ENCODE measurements at regions not wholly inside any gene's neighbourhood (a gene's known extent, or its start where the extent isn't known, plus 50 kb on each side); places are given as distances from the start of the nearest gene placed in this dataset.

DNA sequence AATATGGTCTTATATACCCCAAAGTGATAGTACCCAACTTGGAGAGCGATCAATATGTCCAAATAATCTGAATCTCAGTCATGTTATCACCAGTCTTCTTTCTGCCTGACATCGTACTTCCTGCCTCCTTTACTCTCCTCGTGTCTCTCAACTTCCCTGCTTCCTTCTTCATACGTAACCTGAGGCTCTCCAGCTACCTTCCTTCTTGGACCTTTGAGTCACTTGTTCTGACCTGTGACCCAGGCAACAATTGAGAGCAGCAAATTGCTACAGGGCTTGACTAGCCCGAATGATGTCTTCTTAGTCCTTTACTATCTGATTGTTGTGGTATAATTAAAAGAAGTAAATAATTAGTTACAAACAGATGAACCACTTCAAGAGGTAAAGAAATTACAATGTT lies 145.9 kb upstream of the MBNL1 start (continued):
- TF ChIP-seq SUZ12 (IDR thresholded peaks at IDR 0.05; ENCODE audit: low read length) (no peak), JUND (IDR thresholded peaks at IDR 0.05; ENCODE audit: low read length) (no peak), SRF (IDR thresholded peaks at IDR 0.05; ENCODE audit: low read depth, low read length) (no peak)
- TF ChIP-seq, protein P1, sequence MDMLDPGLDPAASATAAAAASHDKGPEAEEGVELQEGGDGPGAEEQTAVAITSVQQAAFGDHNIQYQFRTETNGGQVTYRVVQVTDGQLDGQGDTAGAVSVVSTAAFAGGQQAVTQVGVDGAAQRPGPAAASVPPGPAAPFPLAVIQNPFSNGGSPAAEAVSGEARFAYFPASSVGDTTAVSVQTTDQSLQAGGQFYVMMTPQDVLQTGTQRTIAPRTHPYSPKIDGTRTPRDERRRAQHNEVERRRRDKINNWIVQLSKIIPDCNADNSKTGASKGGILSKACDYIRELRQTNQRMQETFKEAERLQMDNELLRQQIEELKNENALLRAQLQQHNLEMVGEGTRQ (IDR thresholded peaks at IDR 0.05; ENCODE audit: low read length): no peak
- TF ChIP-seq, protein P2, sequence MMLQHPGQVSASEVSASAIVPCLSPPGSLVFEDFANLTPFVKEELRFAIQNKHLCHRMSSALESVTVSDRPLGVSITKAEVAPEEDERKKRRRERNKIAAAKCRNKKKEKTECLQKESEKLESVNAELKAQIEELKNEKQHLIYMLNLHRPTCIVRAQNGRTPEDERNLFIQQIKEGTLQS (IDR thresholded peaks at IDR 0.05; ENCODE audit: insufficient read depth, low read depth, low read length): no peak
